ENCODE measurements at regions not wholly inside any gene's neighbourhood (a gene's known extent, or its start where the extent isn't known, plus 50 kb on each side); places are given as distances from the start of the nearest gene placed in this dataset.
"Not testable (repeated sequence)": the region's sequence is repeated elsewhere in the genome, so short reads cannot be mapped to it uniquely, and the experiment has no call there.

DNA sequence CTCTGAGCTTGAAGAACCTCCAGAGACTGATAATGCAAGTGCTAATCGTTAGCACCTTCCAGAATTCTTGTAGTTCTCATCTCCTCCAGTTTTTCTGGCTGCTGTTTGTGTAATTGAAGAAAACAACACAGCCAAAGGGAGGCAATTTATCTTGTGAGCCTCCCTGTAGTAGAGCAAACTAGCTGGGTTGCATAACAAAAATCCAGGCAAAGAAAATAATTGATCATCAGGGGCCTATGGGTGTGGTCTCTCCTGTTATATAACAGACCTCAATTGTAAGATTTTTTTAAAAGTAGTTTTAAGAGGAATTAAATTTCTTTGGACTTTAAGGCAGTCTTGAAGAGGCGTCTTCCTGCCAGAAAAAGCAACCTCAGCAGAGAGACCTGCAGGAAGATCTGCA, 817.0 kb downstream of the CENPC start:
- Mint-ChIP-seq H3K4me3 (no peak overlapping the region), H3K27ac (no peak overlapping the region), H3K27me3 (ENCODE audit: low read depth in 3 of 3) (peaks cover 0 to 2% (median 0%) of the 10 kb centered on the region in 3 donors), H3K36me3 (no peaks in the 10 kb centered on the region), H3K4me1 (no peaks in the 10 kb centered on the region), H3K9me3 (peaks cover 5 to 24% (median 10%) of the 10 kb centered on the region in 6 donors)
- DNase-seq = no peak

GRCh38 chr4:66712301-66712921, 832.9 kb downstream of the CENPC start:
- not testable (repeated sequence) for H3K36me3 Mint-ChIP-seq; H3K4me3 Mint-ChIP-seq; H3K27ac Mint-ChIP-seq; DNase-seq; H3K4me1 Mint-ChIP-seq; H3K27me3 Mint-ChIP-seq (ENCODE audit: low read depth in 3 of 3)
- H3K9me3 Mint-ChIP-seq = peaks cover 17 to 52% (median 24%) of the 10 kb centered on the region in 6 donors

DNA sequence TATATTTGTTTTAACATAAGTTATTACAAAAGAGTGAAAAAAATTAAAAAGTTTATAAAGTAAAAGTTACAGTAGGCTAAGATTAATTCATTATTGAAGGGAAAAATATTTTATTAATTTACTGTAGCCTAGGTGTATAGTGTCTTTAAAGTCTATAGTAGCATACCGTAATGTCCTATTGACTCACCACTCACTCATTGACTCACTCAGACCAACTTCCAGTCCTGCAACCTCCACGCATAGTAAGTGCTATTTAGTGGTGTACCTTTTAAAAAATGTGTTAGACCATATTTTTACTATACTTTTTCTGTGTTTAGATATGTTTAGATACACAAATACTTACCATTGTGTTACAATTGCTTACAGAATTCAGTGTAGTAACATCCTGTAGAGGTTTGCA, 841.1 kb downstream of the CENPC start:
- peaks cover 4 to 32% (median 10%) of the 10 kb centered on the region in 6 donors for H3K9me3 Mint-ChIP-seq

DNA sequence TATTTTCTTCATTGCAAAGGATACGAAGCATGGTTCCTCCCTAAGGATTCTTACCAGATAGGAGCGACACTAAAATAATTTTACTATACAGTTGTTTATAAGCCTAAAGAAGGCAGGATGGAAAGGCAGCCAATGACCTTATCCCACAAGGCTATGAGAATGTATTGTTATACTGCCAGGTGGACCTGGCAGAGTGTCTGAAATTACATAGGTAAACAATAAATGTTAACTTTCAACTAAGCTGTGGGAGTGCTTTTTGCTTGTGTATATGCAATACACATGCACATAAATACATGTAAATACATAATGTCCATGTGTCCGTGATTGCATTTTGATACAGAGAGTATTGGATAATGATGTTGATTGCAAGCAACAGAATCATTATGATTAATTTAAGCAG, 850.6 kb downstream of the CENPC start:
- H3K36me3 Mint-ChIP-seq = no peaks in the 10 kb centered on the region
- H3K9me3 Mint-ChIP-seq = peaks cover 3 to 29% (median 12%) of the 10 kb centered on the region in 6 donors
- no peaks in the 10 kb centered on the region for H3K4me1 Mint-ChIP-seq
- H3K4me3 Mint-ChIP-seq = no peak overlapping the region
- DNase-seq = no peak
- H3K27me3 Mint-ChIP-seq (ENCODE audit: low read depth in 3 of 3) = peaks cover 0 to 2% (median 0%) of the 10 kb centered on the region in 3 donors
- H3K27ac Mint-ChIP-seq = no peak overlapping the region

More for the DNA sequence above, 841.1 kb downstream of the CENPC start:
- Mint-ChIP-seq H3K36me3 (no peaks in the 10 kb centered on the region), H3K27me3 (ENCODE audit: low read depth in 3 of 3) (no peaks in the 10 kb centered on the region), H3K4me1 (no peaks in the 10 kb centered on the region), H3K27ac (no peak overlapping the region), H3K4me3 (no peak overlapping the region)
- no peak for DNase-seq

DNA sequence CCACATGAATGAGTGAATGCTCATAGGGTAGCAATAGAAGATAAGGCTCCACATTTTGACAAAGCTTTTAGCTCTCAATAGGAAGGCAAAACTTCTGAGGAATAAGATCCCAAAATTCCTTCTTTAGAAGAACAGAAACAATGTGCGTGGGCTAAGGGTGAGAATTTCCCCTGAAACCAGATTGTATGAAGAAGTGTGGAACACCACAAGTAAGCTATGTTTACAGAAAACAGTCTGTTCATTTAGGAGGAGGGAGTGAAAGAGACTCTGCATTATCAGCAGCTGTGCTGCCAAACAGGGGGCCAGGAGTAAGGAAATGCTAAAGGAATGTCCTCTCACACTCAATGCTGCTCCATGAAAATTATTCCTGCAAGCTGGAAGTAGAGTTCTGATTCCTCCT, 851.6 kb downstream of the CENPC start:
- Mint-ChIP-seq H3K36me3 (no peaks in the 10 kb centered on the region), H3K9me3 (peaks cover 3 to 29% (median 12%) of the 10 kb centered on the region in 6 donors), H3K4me1 (no peaks in the 10 kb centered on the region), H3K4me3 (no peak overlapping the region), H3K27me3 (ENCODE audit: low read depth in 3 of 3) (peaks cover 0 to 2% (median 0%) of the 10 kb centered on the region in 3 donors), H3K27ac (no peak overlapping the region)
- no peak for DNase-seq

GRCh38 chr4:66691101-66691500, 854.2 kb downstream of the CENPC start:
- Mint-ChIP-seq H3K9me3 (peaks cover 0 to 25% (median 10%) of the 10 kb centered on the region in 6 donors), H3K36me3 (no peaks in the 10 kb centered on the region), H3K27ac (no peak overlapping the region), H3K27me3 (ENCODE audit: low read depth in 3 of 3) (peaks cover 0 to 2% (median 0%) of the 10 kb centered on the region in 3 donors), H3K4me3 (no peak overlapping the region), H3K4me1 (no peaks in the 10 kb centered on the region)
- no peak for DNase-seq

- Mint-ChIP-seq H3K27me3 (ENCODE audit: low read depth in 3 of 3) (peaks cover 0 to 2% (median 0%) of the 10 kb centered on the region in 3 donors), H3K4me1 (no peaks in the 10 kb centered on the region), H3K27ac (no peak overlapping the region), H3K9me3 (peaks cover 0 to 17% (median 9%) of the 10 kb centered on the region in 6 donors), H3K36me3 (no peaks in the 10 kb centered on the region), H3K4me3 (no peak overlapping the region)
- DNase-seq = no peak
Observed at GRCh38 chr4:66688674-66689073, 856.6 kb downstream of the CENPC start.

- no peak for DNase-seq
- peaks cover 0 to 2% (median 0%) of the 10 kb centered on the region in 3 donors for H3K27me3 Mint-ChIP-seq (ENCODE audit: low read depth in 3 of 3)
Observed at GRCh38 chr4:66687459-66687858, 857.8 kb downstream of the CENPC start.

GRCh38 chr4:66681962-66682361, 863.3 kb downstream of the CENPC start:
- Mint-ChIP-seq H3K27me3 (ENCODE audit: low read depth in 3 of 3) (no peaks in the 10 kb centered on the region), H3K36me3 (no peaks in the 10 kb centered on the region), H3K9me3 (peaks cover 2 to 35% (median 12%) of the 10 kb centered on the region in 6 donors), H3K4me1 (no peaks in the 10 kb centered on the region), H3K27ac (no peak overlapping the region), H3K4me3 (no peak overlapping the region)
- no peak for DNase-seq

More at GRCh38 chr4:66687459-66687858, 857.8 kb downstream of the CENPC start:
- Mint-ChIP-seq H3K9me3 (peaks cover 2 to 18% (median 9%) of the 10 kb centered on the region in 6 donors), H3K27ac (no peak overlapping the region), H3K36me3 (no peaks in the 10 kb centered on the region), H3K4me3 (no peak overlapping the region), H3K4me1 (no peaks in the 10 kb centered on the region)

DNA sequence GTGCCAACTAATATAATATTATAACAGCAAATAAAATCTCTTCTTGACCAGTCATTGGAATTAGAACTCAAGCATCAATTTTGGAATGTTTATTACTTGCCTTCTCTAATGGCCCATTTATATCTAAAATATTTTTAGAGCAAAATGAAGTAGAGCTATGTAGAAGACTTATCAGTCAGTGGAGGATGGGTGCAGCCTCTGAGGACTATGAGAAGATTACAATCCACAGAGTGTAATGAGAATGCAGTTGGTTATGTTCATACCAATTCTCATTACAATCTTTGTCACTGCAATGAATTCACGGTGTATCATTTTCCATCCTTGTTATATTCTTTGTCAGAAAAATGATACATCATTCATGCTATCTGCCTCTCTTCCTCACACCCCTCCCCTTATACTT, 878.1 kb downstream of the CENPC start:
- H3K27ac Mint-ChIP-seq = no peak overlapping the region
- H3K27me3 Mint-ChIP-seq (ENCODE audit: low read depth in 3 of 3) = no peaks in the 10 kb centered on the region
- no peak overlapping the region for H3K4me3 Mint-ChIP-seq
- no peak for DNase-seq
- peaks cover 0 to 20% (median 5%) of the 10 kb centered on the region in 6 donors for H3K9me3 Mint-ChIP-seq
- H3K36me3 Mint-ChIP-seq = no peaks in the 10 kb centered on the region
- no peaks in the 10 kb centered on the region for H3K4me1 Mint-ChIP-seq

GRCh38 chr4:66662620-66663019, 882.7 kb downstream of the CENPC start:
- no peak overlapping the region for H3K4me3 Mint-ChIP-seq
- H3K4me1 Mint-ChIP-seq = no peaks in the 10 kb centered on the region
- no peaks in the 10 kb centered on the region for H3K27me3 Mint-ChIP-seq (ENCODE audit: low read depth in 3 of 3)
- H3K27ac Mint-ChIP-seq = no peak overlapping the region
- no peak for DNase-seq
- no peaks in the 10 kb centered on the region for H3K36me3 Mint-ChIP-seq
- peaks cover 0 to 19% (median 5%) of the 10 kb centered on the region in 6 donors for H3K9me3 Mint-ChIP-seq

GRCh38 chr4:66658809-66659208, 886.5 kb downstream of the CENPC start:
- no peaks in the 10 kb centered on the region for H3K4me1 Mint-ChIP-seq
- no peak overlapping the region for H3K4me3 Mint-ChIP-seq
- H3K27ac Mint-ChIP-seq = no peak overlapping the region
- DNase-seq = no peak
- H3K36me3 Mint-ChIP-seq = no peaks in the 10 kb centered on the region
- peaks cover 0 to 27% (median 6%) of the 10 kb centered on the region in 6 donors for H3K9me3 Mint-ChIP-seq
- H3K27me3 Mint-ChIP-seq (ENCODE audit: low read depth in 3 of 3) = peaks cover 0 to 1% (median 0%) of the 10 kb centered on the region in 3 donors

DNA sequence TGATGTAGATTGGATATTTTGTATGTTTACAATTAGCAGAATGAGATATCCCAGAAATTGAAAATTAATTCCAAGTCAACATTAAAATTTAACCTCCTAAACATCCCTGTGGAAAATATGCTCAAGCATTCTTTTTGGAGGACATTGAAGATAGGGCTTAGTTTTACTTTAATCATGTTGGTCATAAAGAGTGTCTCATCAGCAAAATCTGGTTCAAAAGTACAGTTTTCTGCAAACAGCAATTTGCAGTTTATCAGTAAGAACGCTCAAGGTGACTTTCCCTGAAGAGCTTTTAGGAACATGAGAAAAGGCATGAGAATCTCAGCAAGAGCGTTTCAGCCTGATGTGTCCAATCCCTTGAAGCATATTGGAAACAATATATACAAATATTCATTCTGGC, 889.8 kb downstream of the CENPC start:
- Mint-ChIP-seq H3K4me1 (no peaks in the 10 kb centered on the region), H3K4me3 (no peak overlapping the region), H3K27me3 (ENCODE audit: low read depth in 3 of 3) (peaks cover 0 to 1% (median 0%) of the 10 kb centered on the region in 3 donors), H3K36me3 (no peaks in the 10 kb centered on the region), H3K27ac (no peak overlapping the region), H3K9me3 (peaks cover 2 to 30% (median 7%) of the 10 kb centered on the region in 6 donors)
- no peak for DNase-seq

- no peak overlapping the region for H3K4me3 Mint-ChIP-seq
- H3K27ac Mint-ChIP-seq = no peak overlapping the region
- DNase-seq = no peak
- no peaks in the 10 kb centered on the region for H3K36me3 Mint-ChIP-seq
- no peaks in the 10 kb centered on the region for H3K4me1 Mint-ChIP-seq
- peaks cover 0 to 1% (median 0%) of the 10 kb centered on the region in 3 donors for H3K27me3 Mint-ChIP-seq (ENCODE audit: low read depth in 3 of 3)
- peaks cover 6 to 26% (median 12%) of the 10 kb centered on the region in 6 donors for H3K9me3 Mint-ChIP-seq
Observed at GRCh38 chr4:66653937-66654336, 891.4 kb downstream of the CENPC start.

- Mint-ChIP-seq H3K36me3 (no peaks in the 10 kb centered on the region), H3K4me3 (no peak overlapping the region), H3K4me1 (no peaks in the 10 kb centered on the region), H3K27me3 (ENCODE audit: low read depth in 3 of 3) (no peaks in the 10 kb centered on the region), H3K27ac (no peak overlapping the region), H3K9me3 (peaks cover 6 to 20% (median 11%) of the 10 kb centered on the region in 6 donors)
- DNase-seq = no peak
Observed at GRCh38 chr4:66649236-66649635, 896.1 kb downstream of the CENPC start.

Data from immature natural killer cell (primary cell).